DND-41 (cell line): ENCODE measurements at regions not wholly inside any gene's neighbourhood (a gene's known extent, or its start where the extent isn't known, plus 50 kb on each side); places are given as distances from the start of the nearest gene placed in this dataset.

Experiments used
- ATAC-seq: fragments of 200-7000 bp; cut with Tn5 transposase; 3 replicates; pipeline ENCODE4 v1.9.1; 2021; ENCODE audit warnings: low read depth; ENCODE audit not compliant: insufficient read depth
- DNase-seq: peaks from one replicate; pipeline ENCODE4 v3.0.0-alpha.2; 2020
- H2AFZ ChIP-seq: 2 replicates; pipeline ENCODE4 v1.6.0; 2012; ENCODE audit warnings: low read depth, low read length
- H3K27ac ChIP-seq: 2 replicates; pipeline ENCODE4 v1.5.1; 2012; ENCODE audit warnings: low read length, inconsistent platforms
- H3K27me3 ChIP-seq: fragments of 200-600 bp; sonication (generic); 2 replicates; pipeline ENCODE4 v1.6.0; 2012; ENCODE audit warnings: low read length, mild to moderate bottlenecking, inconsistent platforms; ENCODE audit not compliant: insufficient read depth, poor library complexity
- H3K36me3 ChIP-seq: 2 replicates; pipeline ENCODE4 v1.5.1; 2012; ENCODE audit warnings: low read length, inconsistent platforms; ENCODE audit not compliant: insufficient read depth
- H3K4me1 ChIP-seq: 2 replicates; pipeline ENCODE4 v1.5.1; 2012; ENCODE audit warnings: mild to moderate bottlenecking, low read length; ENCODE audit not compliant: insufficient read depth
- H3K4me2 ChIP-seq: 2 replicates; pipeline ENCODE4 v1.6.0; 2012; ENCODE audit warnings: mild to moderate bottlenecking, moderate library complexity, low read length, inconsistent platforms; ENCODE audit not compliant: insufficient read depth
- H3K4me3 ChIP-seq, 2 experiments: fragments of 200-600 bp in 1 of 2; shearing (Covaris generic) in 1 of 2; 2 replicates each; pipeline ENCODE4 v1.5.1; 2012 to 2016; ENCODE audit warnings: inconsistent platforms in 2 of 2, low read length in 2 of 2, mild to moderate bottlenecking in 2 of 2, low read depth in 1 of 2, moderate library complexity in 1 of 2
- H3K79me2 ChIP-seq: 2 replicates; pipeline ENCODE4 v1.6.0; 2012; ENCODE audit warnings: low read length, inconsistent platforms; ENCODE audit not compliant: insufficient read depth
- H3K9ac ChIP-seq: 2 replicates; pipeline ENCODE4 v1.6.0; 2012; ENCODE audit warnings: low read depth, mild to moderate bottlenecking, inconsistent platforms, low read length, moderate library complexity
- H3K9me3 ChIP-seq: 2 replicates; pipeline ENCODE4 v1.5.1; 2012; ENCODE audit warnings: low read length, moderate library complexity, mild to moderate bottlenecking, inconsistent platforms; ENCODE audit not compliant: insufficient read depth, severe bottlenecking
- H4K20me1 ChIP-seq: 2 replicates; pipeline ENCODE4 v1.6.0; 2012; ENCODE audit warnings: low read length; ENCODE audit not compliant: insufficient read depth
- CTCF ChIP-seq: IDR thresholded peaks from 2 replicates; pipeline ENCODE4 v1.5.1; 2012; ENCODE audit warnings: borderline replicate concordance, low read length, moderate library complexity, mild to moderate bottlenecking; ENCODE audit not compliant: poor library complexity, severe bottlenecking; ENCODE audit errors: extremely low read depth
- EZH2 ChIP-seq: IDR thresholded peaks from 3 replicates; pipeline ENCODE4 v1.6.1; 2012; ENCODE audit warnings: borderline replicate concordance, low read depth, mild to moderate bottlenecking, moderate library complexity, low read length, inconsistent platforms; ENCODE audit not compliant: severe bottlenecking

GRCh38 chr7:18087026-18087686 lies 59.5 kb upstream of the PRPS1L1 start:
- Histone ChIP-seq H3K9me3 (peaks cover 3% of the 10 kb centered on the region), H3K27me3 (no peaks in the 10 kb centered on the region), H3K9ac (no peak overlapping the region), H4K20me1 (no peaks in the 10 kb centered on the region), H3K27ac (no peak overlapping the region), H2AFZ (no peak overlapping the region), H3K36me3 (no peaks in the 10 kb centered on the region), H3K79me2 (no peaks in the 10 kb centered on the region), H3K4me2 (no peak overlapping the region), H3K4me1 (no peaks in the 10 kb centered on the region), H3K4me3 (no peak overlapping the region)
- TF ChIP-seq EZH2: no peak
- no peak for TF ChIP-seq CTCF
- ATAC-seq (no peak), DNase-seq (no peak)

GRCh38 chr7:18087687-18088078 lies 60.0 kb upstream of the PRPS1L1 start:
- ATAC-seq: no peak
- no peak overlapping the region for H3K4me2 ChIP-seq
- no peak overlapping the region for H3K4me3 ChIP-seq
- H3K79me2 ChIP-seq: no peaks in the 10 kb centered on the region
- H3K36me3 ChIP-seq: no peaks in the 10 kb centered on the region
- no peak overlapping the region for H3K9ac ChIP-seq
- H3K9me3 ChIP-seq: peaks cover 3% of the 10 kb centered on the region
- H3K27ac ChIP-seq: no peak overlapping the region
- H3K27me3 ChIP-seq: no peaks in the 10 kb centered on the region
- no peak overlapping the region for H2AFZ ChIP-seq
- H3K4me1 ChIP-seq: no peaks in the 10 kb centered on the region
- H4K20me1 ChIP-seq: no peaks in the 10 kb centered on the region
- TF ChIP-seq CTCF: no peak
- no peak for TF ChIP-seq EZH2
- no peak for DNase-seq

GRCh38 chr7:18096087-18096486 lies 68.4 kb upstream of the PRPS1L1 start:
- Histone ChIP-seq H3K27ac (no peak overlapping the region), H3K9ac (no peak overlapping the region), H2AFZ (no peak overlapping the region), H3K36me3 (no peaks in the 10 kb centered on the region), H3K4me1 (no peaks in the 10 kb centered on the region), H3K79me2 (no peaks in the 10 kb centered on the region), H4K20me1 (no peaks in the 10 kb centered on the region), H3K27me3 (no peaks in the 10 kb centered on the region), H3K9me3 (no peaks in the 10 kb centered on the region), H3K4me2 (no peak overlapping the region), H3K4me3 (no peak overlapping the region)
- ATAC-seq (no peak), DNase-seq (no peak)
- TF ChIP-seq EZH2: no peak
- TF ChIP-seq CTCF: no peak

GRCh38 chr7:18102576-18102975 lies 74.9 kb upstream of the PRPS1L1 start:
- Histone ChIP-seq H3K9me3 (no peaks in the 10 kb centered on the region), H3K4me1 (no peaks in the 10 kb centered on the region), H2AFZ (no peak overlapping the region), H3K4me2 (no peak overlapping the region), H3K9ac (no peak overlapping the region), H3K27me3 (no peaks in the 10 kb centered on the region), H3K27ac (no peak overlapping the region), H4K20me1 (no peaks in the 10 kb centered on the region), H3K36me3 (no peaks in the 10 kb centered on the region), H3K79me2 (no peaks in the 10 kb centered on the region), H3K4me3 (no peak overlapping the region)
- no peak for ATAC-seq
- no peak for DNase-seq
- TF ChIP-seq EZH2: no peak
- no peak for TF ChIP-seq CTCF
